SK-N-SH (cell line): ENCODE measurements at regions not wholly inside any gene's neighbourhood (a gene's known extent, or its start where the extent isn't known, plus 50 kb on each side); places are given as distances from the start of the nearest gene placed in this dataset.
"Not testable (repeated sequence)": the region's sequence is repeated elsewhere in the genome, so short reads cannot be mapped to it uniquely, and the experiment has no call there.

Experiments used
- CTCF ChIA-PET: fragments of 300-600, 350-600 bp; formaldehyde crosslinking; extraction: SDS; loops from one replicate; lab custom pipeline; 2021; lab: Yijun Ruan, JAX
- POLR2A ChIA-PET: fragments of 350-600 bp; sonication (Branson Sonifier 250); formaldehyde crosslinking; extraction: SDS; loops from one replicate; lab custom pipeline; 2020; ENCODE audit warnings: antibody characterized with exemption, inconsistent platforms; lab: Yijun Ruan, JAX
- DNase-seq: peaks from one replicate; pipeline ENCODE4 v3.0.0; 2012
- H2AFZ ChIP-seq: fragments of 200-600 bp; sonication (generic); 2 replicates; pipeline ENCODE4 v1.8.1; 2016; ENCODE audit warnings: antibody characterized with exemption, mild to moderate bottlenecking, low read depth
- H3F3A ChIP-seq: fragments of 200-600 bp; sonication (generic); replicated peaks from 2 replicates; pipeline ENCODE3; 2016; ENCODE audit warnings: antibody characterized with exemption, mild to moderate bottlenecking; ENCODE audit not compliant: insufficient read depth
- H3K27ac ChIP-seq, 2 experiments: fragments of 200-500 bp in 1 of 2; fragments of 200-600 bp in 1 of 2; sonication (Bioruptor generic) in 1 of 2; sonication (generic), shearing (Covaris generic) in 1 of 2; 2 replicates each; pipeline versions ENCODE4 v1.5.1 to v1.6.1; 2014 to 2016; ENCODE audit warnings: low read depth in 2 of 2, inconsistent platforms in 1 of 2, low read length in 1 of 2, mild to moderate bottlenecking in 1 of 2, mixed read lengths in 1 of 2
- H3K27me3 ChIP-seq: fragments of 200-600 bp; sonication (generic), shearing (Covaris generic); 2 replicates; pipeline ENCODE4 v1.6.1; 2016; ENCODE audit warnings: mixed run types; ENCODE audit not compliant: insufficient read depth
- H3K36me3 ChIP-seq, 2 experiments: fragments of 200-500 bp in 1 of 2; fragments of 200-600 bp in 1 of 2; sonication (Bioruptor generic) in 1 of 2; sonication (generic) in 1 of 2; replicated peaks in 1 of 2; 2 replicates each; pipeline versions ENCODE3 to v1.5.1; 2014 to 2016; ENCODE audit warnings: low read length in 1 of 2, mild to moderate bottlenecking in 1 of 2; ENCODE audit not compliant: insufficient read depth in 2 of 2, control insufficient read depth in 1 of 2
- H3K4me1 ChIP-seq, 2 experiments: fragments of 200-500 bp in 1 of 2; fragments of 200-600 bp in 1 of 2; sonication (Bioruptor generic) in 1 of 2; sonication (generic), shearing (Covaris generic) in 1 of 2; 2 replicates each; pipeline versions ENCODE4 v1.5.1 to v1.6.1; 2014 to 2016; ENCODE audit warnings: low read depth in 1 of 2, low read length in 1 of 2, mixed run types in 1 of 2; ENCODE audit not compliant: insufficient read depth in 2 of 2, control insufficient read depth in 1 of 2
- H3K4me2 ChIP-seq: fragments of 200-600 bp; sonication (generic), shearing (Covaris generic); 2 replicates; pipeline ENCODE4 v1.6.1; 2017; ENCODE audit warnings: mixed run types
- H3K4me3 ChIP-seq, 2 experiments: fragments of 200-500 bp in 1 of 2; fragments of 200-600 bp in 1 of 2; sonication (Bioruptor generic) in 1 of 2; sonication (generic), shearing (Covaris generic) in 1 of 2; 2 replicates each; pipeline versions ENCODE4 v1.5.1 to v1.8.1; 2014 to 2016; ENCODE audit warnings: low read depth in 2 of 2, inconsistent platforms in 1 of 2, low read length in 1 of 2, mild to moderate bottlenecking in 1 of 2, mixed read lengths in 1 of 2, moderate library complexity in 1 of 2
- H3K79me2 ChIP-seq: fragments of 200-600 bp; sonication (generic); 2 replicates; pipeline ENCODE4 v1.8.1; 2017; ENCODE audit warnings: mild to moderate bottlenecking; ENCODE audit not compliant: insufficient read depth
- H3K9ac ChIP-seq: fragments of 200-600 bp; sonication (generic); 2 replicates; pipeline ENCODE4 v1.6.1; 2017; ENCODE audit warnings: mixed run types
- H3K9me2 ChIP-seq: fragments of 200-600 bp; sonication (generic); 2 replicates; pipeline ENCODE4 v1.6.1; 2017; ENCODE audit warnings: mixed run types
- H3K9me3 ChIP-seq: fragments of 200-600 bp; sonication (generic); 2 replicates; pipeline ENCODE4 v1.6.1; 2017; ENCODE audit warnings: mixed run types, mild to moderate bottlenecking, moderate library complexity
- H4K20me1 ChIP-seq: fragments of 200-600 bp; sonication (generic); 2 replicates; pipeline ENCODE4 v1.6.1; 2017; ENCODE audit warnings: mild to moderate bottlenecking, mixed run types; ENCODE audit not compliant: insufficient read depth
- ELF1 ChIP-seq: IDR thresholded peaks from 2 replicates; pipeline ENCODE4 v1.4.0; 2012
- EP300 ChIP-seq, 2 experiments: IDR thresholded peaks; 2 replicates each; pipeline versions ENCODE4 v1.4.0 to v1.6.1; 2012; ENCODE audit warnings: borderline replicate concordance in 1 of 2, low read depth in 1 of 2, low read length in 1 of 2
- EZH2phosphoT487 ChIP-seq: fragments of 200-600 bp; sonication (generic); IDR thresholded peaks from 2 replicates; pipeline ENCODE4 v1.6.1; 2017; ENCODE audit warnings: low read depth, mixed run types, mild to moderate bottlenecking, antibody characterized with exemption, moderate library complexity, borderline replicate concordance
- FOSL2 ChIP-seq: IDR thresholded peaks from 2 replicates; pipeline ENCODE4 v1.4.0; 2012; ENCODE audit warnings: low read depth, mild to moderate bottlenecking, moderate library complexity, borderline replicate concordance
- FOXJ3 ChIP-seq: sonication (generic); formaldehyde crosslinking; IDR thresholded peaks from 2 replicates; pipeline ENCODE4 v1.5.1; 2020; ENCODE audit warnings: mild to moderate bottlenecking, missing genetic modification reagents
- FOXM1 ChIP-seq: IDR thresholded peaks from 2 replicates; pipeline ENCODE4 v1.4.0; 2012; ENCODE audit warnings: low read depth, mild to moderate bottlenecking
- MEF2A ChIP-seq: IDR thresholded peaks from 2 replicates; pipeline ENCODE4 v1.4.0; 2012; ENCODE audit warnings: low read depth, borderline replicate concordance
- MXI1 ChIP-seq: IDR thresholded peaks from 2 replicates; pipeline ENCODE4 v1.6.1; 2012; ENCODE audit warnings: mild to moderate bottlenecking, low read depth, low read length, improper control_type of control experiment
- NFIC ChIP-seq: IDR thresholded peaks from 2 replicates; pipeline ENCODE4 v1.4.0; 2012; ENCODE audit warnings: borderline replicate concordance
- RXRA ChIP-seq: IDR thresholded peaks from 2 replicates; pipeline ENCODE4 v1.4.0; 2012; ENCODE audit warnings: low read depth, mild to moderate bottlenecking, borderline replicate concordance
- WGBS: methylation state at CpG from one replicate; pipeline ENCODE4 v1.1.6; 2017; ENCODE audit warnings: low lambda C conversion rate; 5-methylcytosine and 5-hydroxymethylcytosine counted together
- TF ChIP-seq, protein P1 (sequence below): IDR thresholded peaks from 2 replicates; pipeline ENCODE4 v1.6.1; 2012; ENCODE audit warnings: mild to moderate bottlenecking, low read depth, low read length, moderate library complexity
- TF ChIP-seq, protein P2 (sequence below): IDR thresholded peaks from 2 replicates; pipeline ENCODE4; 2012
- TF ChIP-seq, protein P3 (sequence below): fragments of 150-350 bp; IDR thresholded peaks from 2 replicates; pipeline ENCODE4 v1.6.1; 2016; ENCODE audit warnings: mild to moderate bottlenecking, low read depth, low read length
- TF ChIP-seq, protein P4 (sequence below): fragments of 150-350 bp; IDR thresholded peaks from 2 replicates; pipeline ENCODE4 v1.6.1; 2017; ENCODE audit warnings: antibody characterized with exemption, low read length, low read depth, borderline replicate concordance
- TF ChIP-seq, protein P5 (sequence below): IDR thresholded peaks from 2 replicates; pipeline ENCODE4 v1.4.0; 2012; ENCODE audit warnings: low read depth, borderline replicate concordance

DNA sequence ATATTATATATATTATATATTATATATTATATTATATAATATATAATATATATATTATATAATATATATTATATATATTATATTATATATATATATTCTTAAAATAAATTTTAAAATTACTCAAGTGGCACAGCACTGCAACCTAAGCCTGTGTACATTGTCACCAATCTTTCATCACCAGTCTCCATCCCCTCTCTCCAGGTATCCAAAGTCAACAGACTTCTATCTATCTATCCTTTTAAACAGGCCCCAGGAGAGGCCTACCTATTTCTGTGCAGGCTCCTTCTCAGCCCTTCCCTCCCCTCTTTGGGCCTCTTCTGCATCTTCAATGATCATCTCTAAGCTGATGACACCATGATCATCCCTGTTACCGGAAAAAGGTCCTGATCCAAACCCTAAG, 111.7 kb downstream of the RHOU start:
- Histone ChIP-seq H3K4me2 (no peak overlapping the region), H3K4me3 (no peak overlapping the region)
- no peak for TF ChIP-seq FOXJ3
- TF ChIP-seq, all 33 proteins: peak for 0
- ChIA-PET CTCF (no interaction called here), POLR2A (no interaction called here)
- WGBS: 95% methylated on average over 1 of the region's 1 CpG
- peaks cover 2% of the 10 kb centered on the region for H3F3A ChIP-seq
- no peaks in the 10 kb centered on the region for H3K36me3 ChIP-seq
- no peaks in the 10 kb centered on the region for H3K9me2 ChIP-seq
- no peaks in the 10 kb centered on the region for H3K9me3 ChIP-seq
- H3K79me2 ChIP-seq: no peaks in the 10 kb centered on the region
- no peaks in the 10 kb centered on the region for H3K27me3 ChIP-seq
- H2AFZ ChIP-seq: no peak overlapping the region
- no peak overlapping the region for H3K9ac ChIP-seq
- DNase-seq: no peak
- H3K4me1 ChIP-seq: peaks cover 0 to 7% of the 10 kb centered on the region in 2 experiments; a peak in 1 of 4 replicates
- H3K27ac ChIP-seq: no peak overlapping the region
- no peaks in the 10 kb centered on the region for H4K20me1 ChIP-seq

DNA sequence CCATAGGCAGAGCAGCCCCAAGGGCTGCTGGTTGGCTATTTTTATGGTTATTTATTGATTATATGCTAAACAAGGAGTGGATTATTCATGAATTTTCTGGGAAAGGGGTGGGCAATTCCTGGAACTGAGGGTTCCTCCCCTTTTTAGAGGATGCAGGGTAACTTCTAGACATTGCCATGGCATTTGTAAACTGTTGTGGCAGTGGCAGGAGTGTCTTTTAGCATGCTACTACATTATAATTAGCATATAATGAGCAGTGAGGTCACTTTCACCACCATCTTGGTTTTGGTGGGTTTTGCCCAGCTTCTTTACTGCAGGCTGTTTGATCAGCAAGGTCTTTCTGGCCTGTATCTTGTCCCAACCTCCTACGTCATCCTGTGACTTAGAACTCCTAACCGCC, 112.2 kb downstream of the RHOU start:
- DNase-seq, H3K79me2 ChIP-seq, H3K9me2 ChIP-seq, H3F3A ChIP-seq, H3K4me1 ChIP-seq, H3K9ac ChIP-seq, H3K27me3 ChIP-seq, H4K20me1 ChIP-seq, CTCF ChIA-PET, H3K4me2 ChIP-seq, H3K27ac ChIP-seq, POLR2A ChIA-PET, H2AFZ ChIP-seq, H3K4me3 ChIP-seq, H3K9me3 ChIP-seq, H3K36me3 ChIP-seq: not testable (repeated sequence)
- 100% methylated on average over 2 of the region's 2 CpGs for WGBS

DNA sequence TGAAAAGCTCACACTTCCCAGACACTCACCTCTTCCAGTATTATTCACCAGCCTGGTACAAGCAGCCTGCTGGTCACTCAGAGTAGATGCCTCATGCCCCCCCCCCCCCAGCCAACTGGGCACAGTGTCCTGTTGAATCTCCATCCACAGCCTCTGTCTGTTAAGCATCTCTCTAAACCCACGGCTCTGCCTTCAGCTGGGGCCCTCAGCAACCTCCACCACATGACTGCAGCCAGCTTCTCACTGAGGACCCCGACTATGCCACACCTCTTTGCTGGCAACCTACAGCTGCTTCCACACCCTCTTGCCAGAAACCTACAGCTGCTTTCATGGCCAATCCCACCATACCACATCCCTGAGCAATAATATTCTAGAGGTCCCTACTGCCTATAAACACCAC, 113.1 kb downstream of the RHOU start:
- ChIA-PET CTCF (interaction anchor here (1.0 kb wide), 1 partner anchor 10 kb away, joined by 4 read pairs; no protein-coding TSS in a partner anchor), POLR2A (no interaction called here)
- Histone ChIP-seq H3F3A (no peaks in the 10 kb centered on the region), H3K9ac (no peak overlapping the region), H3K27ac (no peak overlapping the region), H3K79me2 (no peaks in the 10 kb centered on the region), H2AFZ (no peak overlapping the region), H3K27me3 (no peaks in the 10 kb centered on the region), H3K4me1 (peaks cover 0 to 2% of the 10 kb centered on the region in 2 experiments; a peak in 1 of 4 replicates), H3K36me3 (no peaks in the 10 kb centered on the region), H3K9me2 (no peaks in the 10 kb centered on the region), H3K9me3 (no peaks in the 10 kb centered on the region), H4K20me1 (no peaks in the 10 kb centered on the region), H3K4me3 (no peak overlapping the region), H3K4me2 (no peak overlapping the region)
- WGBS: 65% methylated on average over 2 of the region's 2 CpGs
- DNase-seq: no peak
- TF ChIP-seq, protein P1, sequence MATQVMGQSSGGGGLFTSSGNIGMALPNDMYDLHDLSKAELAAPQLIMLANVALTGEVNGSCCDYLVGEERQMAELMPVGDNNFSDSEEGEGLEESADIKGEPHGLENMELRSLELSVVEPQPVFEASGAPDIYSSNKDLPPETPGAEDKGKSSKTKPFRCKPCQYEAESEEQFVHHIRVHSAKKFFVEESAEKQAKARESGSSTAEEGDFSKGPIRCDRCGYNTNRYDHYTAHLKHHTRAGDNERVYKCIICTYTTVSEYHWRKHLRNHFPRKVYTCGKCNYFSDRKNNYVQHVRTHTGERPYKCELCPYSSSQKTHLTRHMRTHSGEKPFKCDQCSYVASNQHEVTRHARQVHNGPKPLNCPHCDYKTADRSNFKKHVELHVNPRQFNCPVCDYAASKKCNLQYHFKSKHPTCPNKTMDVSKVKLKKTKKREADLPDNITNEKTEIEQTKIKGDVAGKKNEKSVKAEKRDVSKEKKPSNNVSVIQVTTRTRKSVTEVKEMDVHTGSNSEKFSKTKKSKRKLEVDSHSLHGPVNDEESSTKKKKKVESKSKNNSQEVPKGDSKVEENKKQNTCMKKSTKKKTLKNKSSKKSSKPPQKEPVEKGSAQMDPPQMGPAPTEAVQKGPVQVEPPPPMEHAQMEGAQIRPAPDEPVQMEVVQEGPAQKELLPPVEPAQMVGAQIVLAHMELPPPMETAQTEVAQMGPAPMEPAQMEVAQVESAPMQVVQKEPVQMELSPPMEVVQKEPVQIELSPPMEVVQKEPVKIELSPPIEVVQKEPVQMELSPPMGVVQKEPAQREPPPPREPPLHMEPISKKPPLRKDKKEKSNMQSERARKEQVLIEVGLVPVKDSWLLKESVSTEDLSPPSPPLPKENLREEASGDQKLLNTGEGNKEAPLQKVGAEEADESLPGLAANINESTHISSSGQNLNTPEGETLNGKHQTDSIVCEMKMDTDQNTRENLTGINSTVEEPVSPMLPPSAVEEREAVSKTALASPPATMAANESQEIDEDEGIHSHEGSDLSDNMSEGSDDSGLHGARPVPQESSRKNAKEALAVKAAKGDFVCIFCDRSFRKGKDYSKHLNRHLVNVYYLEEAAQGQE: no peak
- TF ChIP-seq EZH2phosphoT487: no peak
- no peak for TF ChIP-seq RXRA
- TF ChIP-seq EP300 (IDR thresholded peaks at IDR 0.05; ENCODE audit: borderline replicate concordance in 1 of 2, low read depth in 1 of 2, low read length in 1 of 2): no peak
- TF ChIP-seq, protein P2, sequence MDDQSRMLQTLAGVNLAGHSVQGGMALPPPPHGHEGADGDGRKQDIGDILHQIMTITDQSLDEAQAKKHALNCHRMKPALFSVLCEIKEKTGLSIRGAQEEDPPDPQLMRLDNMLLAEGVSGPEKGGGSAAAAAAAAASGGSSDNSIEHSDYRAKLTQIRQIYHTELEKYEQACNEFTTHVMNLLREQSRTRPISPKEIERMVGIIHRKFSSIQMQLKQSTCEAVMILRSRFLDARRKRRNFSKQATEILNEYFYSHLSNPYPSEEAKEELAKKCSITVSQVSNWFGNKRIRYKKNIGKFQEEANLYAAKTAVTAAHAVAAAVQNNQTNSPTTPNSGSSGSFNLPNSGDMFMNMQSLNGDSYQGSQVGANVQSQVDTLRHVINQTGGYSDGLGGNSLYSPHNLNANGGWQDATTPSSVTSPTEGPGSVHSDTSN: no peak
- TF ChIP-seq FOXJ3: no peak
- TF ChIP-seq, protein P3, sequence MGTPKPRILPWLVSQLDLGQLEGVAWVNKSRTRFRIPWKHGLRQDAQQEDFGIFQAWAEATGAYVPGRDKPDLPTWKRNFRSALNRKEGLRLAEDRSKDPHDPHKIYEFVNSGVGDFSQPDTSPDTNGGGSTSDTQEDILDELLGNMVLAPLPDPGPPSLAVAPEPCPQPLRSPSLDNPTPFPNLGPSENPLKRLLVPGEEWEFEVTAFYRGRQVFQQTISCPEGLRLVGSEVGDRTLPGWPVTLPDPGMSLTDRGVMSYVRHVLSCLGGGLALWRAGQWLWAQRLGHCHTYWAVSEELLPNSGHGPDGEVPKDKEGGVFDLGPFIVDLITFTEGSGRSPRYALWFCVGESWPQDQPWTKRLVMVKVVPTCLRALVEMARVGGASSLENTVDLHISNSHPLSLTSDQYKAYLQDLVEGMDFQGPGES: no peak
- TF ChIP-seq, protein P4, sequence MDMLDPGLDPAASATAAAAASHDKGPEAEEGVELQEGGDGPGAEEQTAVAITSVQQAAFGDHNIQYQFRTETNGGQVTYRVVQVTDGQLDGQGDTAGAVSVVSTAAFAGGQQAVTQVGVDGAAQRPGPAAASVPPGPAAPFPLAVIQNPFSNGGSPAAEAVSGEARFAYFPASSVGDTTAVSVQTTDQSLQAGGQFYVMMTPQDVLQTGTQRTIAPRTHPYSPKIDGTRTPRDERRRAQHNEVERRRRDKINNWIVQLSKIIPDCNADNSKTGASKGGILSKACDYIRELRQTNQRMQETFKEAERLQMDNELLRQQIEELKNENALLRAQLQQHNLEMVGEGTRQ: no peak
- TF ChIP-seq NFIC: no peak
- TF ChIP-seq, protein P5, sequence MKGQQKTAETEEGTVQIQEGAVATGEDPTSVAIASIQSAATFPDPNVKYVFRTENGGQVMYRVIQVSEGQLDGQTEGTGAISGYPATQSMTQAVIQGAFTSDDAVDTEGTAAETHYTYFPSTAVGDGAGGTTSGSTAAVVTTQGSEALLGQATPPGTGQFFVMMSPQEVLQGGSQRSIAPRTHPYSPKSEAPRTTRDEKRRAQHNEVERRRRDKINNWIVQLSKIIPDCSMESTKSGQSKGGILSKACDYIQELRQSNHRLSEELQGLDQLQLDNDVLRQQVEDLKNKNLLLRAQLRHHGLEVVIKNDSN: no peak
- no peak for TF ChIP-seq FOSL2
- TF ChIP-seq FOXM1: no peak
- TF ChIP-seq MXI1: no peak
- TF ChIP-seq ELF1: no peak
- no peak for TF ChIP-seq MEF2A
